ENCODE measurements at regions not wholly inside any gene's neighbourhood (a gene's known extent, or its start where the extent isn't known, plus 50 kb on each side); places are given as distances from the start of the nearest gene placed in this dataset.

DNA sequence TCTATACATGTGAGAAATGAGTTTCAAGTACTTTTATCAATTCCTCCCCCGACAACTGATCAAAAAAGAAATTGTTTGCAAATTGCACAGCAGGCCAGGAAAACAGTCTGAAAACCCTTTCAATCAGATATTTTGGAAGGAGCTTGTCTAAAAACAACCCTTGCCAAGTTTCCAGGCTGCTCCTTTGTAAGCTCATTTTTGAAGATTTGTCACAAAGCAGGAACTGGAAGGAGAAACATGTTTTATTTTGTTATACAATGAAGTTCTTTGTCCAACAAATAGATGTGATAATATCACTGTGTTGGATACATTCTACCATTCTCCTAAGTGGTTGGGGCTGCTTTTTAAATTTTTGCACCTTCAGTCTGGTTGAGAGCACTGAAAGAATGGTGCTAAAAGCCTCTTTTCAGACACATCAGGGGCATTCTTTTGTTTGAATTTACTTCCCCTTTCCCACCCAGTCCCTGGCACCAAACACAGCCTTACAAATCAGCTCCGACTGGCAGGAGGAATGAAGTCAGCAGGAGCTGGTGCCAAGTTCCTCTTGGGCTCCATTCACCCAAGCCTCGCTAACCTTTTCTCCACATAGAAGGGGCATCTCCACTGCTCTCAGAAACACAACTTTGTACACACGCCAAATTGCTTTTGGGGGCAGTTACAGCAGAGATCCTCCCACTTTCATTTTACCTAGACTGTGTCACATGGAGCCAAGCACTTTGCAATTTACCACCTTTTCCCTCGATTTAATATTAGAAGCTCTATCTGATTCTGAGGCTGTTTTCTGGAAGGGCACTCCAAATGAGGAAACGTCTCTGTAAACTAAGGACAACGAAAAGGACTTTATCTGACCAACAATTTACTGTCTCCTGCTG is 88.0 kb downstream of the C1D start:
- DNase-seq (ENCODE audit: low read depth), result no peak

DNA sequence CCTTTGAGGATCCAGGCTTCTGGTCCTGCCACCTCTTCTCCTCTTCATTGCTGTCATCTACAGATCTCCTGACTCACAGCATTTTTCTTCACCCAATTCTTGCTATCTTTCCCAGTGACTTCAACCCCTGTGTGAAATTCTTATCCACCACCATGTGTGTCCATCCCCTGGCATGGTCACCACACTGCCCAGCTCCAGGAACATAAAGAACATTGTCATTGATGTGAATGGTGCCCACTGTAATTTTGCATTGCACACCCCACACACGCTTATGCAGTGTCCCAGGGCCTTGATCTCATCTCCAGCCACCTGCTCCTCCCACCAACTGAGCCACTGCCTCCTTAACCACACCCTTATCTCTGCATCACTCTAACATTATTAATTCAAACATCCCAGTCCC is 85.3 kb downstream of the C1D start:
- DNase-seq (ENCODE audit: low read depth), result no peak

DNA sequence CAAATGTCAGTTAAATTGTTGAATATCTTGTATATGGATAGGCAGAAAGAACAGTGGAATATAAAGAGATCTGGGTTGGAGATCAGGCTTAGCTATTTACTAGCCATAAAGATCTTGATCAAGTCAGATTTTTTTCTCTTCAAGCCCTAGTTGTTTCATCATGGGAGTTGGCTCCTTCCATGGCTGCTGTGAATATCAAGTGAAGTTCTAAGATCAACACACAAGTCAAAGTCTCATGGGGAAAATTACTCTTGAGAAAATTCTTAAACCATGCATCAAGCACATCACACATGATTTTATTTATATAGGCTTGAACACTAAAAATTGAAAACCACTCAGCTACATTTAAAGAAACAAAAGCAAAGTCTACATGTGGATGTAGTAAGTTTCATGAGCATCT is 79.8 kb downstream of the C1D start:
- DNase-seq (ENCODE audit: low read depth), result no peak

DNA sequence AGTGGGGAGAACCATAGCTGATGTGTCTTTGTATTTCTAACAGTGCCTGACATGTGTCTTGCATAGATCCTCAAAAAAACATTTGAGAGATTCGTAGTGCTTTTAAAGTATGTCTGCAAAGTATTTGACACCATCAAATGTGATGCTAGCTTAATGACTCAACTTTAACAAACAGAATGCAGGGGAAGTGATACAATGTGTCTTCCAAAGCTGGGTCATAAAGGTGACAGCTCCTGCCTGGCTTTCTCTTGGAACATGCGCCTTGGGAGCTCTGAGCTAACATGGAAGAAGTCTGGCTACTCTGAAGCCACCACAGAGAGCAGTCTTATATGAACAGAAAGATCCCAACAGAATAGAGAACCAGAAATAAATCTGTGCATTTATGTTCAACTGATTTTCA is 78.2 kb downstream of the C1D start:
- DNase-seq (ENCODE audit: low read depth), result no peak

DNA sequence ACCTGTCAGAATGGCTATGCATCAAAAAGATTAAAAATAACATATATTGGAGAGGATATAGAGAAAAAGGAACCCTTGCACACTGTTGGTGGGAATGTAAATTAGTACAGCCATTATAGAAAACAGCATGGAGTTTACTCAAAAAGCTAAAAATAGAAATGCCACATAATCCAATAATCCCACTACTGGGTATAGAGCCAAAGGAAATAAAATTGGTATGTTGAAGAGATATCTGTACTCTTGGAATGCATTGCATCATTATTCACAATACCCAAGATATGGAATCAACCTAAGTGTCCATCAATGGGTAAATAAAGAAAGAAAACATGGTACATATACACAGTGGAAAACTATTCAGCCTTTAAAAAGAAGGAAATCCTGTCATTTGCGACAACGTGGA is 77.2 kb downstream of the C1D start:
- DNase-seq (ENCODE audit: low read depth), result no peak

DNA sequence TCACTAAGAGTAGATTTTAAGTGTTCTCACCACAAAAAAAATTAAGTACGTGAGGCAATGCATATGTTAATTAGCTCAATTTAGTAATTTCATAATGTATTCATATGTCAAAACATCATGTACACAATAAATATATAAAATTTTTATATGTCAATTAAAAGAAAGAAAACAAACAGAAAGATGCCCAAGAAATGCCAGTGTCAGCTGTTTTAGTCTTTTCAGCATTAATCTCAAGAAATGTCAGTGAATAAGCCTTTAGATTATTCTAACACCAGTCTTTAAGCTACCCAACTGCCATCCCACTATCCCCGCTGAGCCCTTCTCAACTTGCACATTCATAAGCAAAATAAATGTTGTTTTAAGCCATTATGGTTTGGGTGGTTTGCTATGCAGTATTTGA is 76.5 kb downstream of the C1D start:
- no peak for DNase-seq (ENCODE audit: low read depth)
